NT2/D1 (cell line): ENCODE measurements at regions not wholly inside any gene's neighbourhood (a gene's known extent, or its start where the extent isn't known, plus 50 kb on each side); places are given as distances from the start of the nearest gene placed in this dataset.

Experiments
- YY1 ChIP-seq: IDR thresholded peaks from 2 replicates; pipeline ENCODE4 v1.6.1; 2011; ENCODE audit not compliant: insufficient read length, insufficient read depth
- ZNF274 ChIP-seq: IDR thresholded peaks from 2 replicates; pipeline ENCODE4 v1.6.1; 2011; ENCODE audit warnings: mild to moderate bottlenecking, low read depth, low read length

- TF ChIP-seq ZNF274: no peak
- TF ChIP-seq YY1: no peak
These were observed 129.0 kb downstream of the ENGASE start for GRCh38 chr17:79203657-79204056.
